ENCODE measurements at regions not wholly inside any gene's neighbourhood (a gene's known extent, or its start where the extent isn't known, plus 50 kb on each side); places are given as distances from the start of the nearest gene placed in this dataset.

DNA sequence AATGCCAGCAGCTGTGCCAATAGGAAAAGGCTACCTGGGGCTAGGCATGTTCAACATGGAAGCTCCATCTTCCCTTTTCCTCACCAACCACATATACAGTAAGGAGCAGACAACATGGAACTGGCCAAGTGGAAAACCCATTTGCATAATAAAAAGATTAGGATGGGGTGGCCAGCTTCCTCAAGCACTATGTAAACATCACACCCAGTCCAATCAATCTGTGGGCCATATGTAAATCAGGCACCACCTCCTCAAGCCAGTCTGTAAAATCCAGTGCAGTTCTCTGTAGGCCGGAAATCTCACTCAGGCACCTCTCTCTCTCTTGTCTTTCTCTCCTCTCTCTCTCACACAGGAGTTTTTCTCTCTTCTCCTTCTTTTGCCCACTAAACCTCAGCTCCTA is 360.2 kb upstream of the GRIA1 start:
- ATAC-seq (ENCODE audit: poor library complexity) = no peak
- intact Hi-C loops (cut with DNase I) = no loop called here

DNA sequence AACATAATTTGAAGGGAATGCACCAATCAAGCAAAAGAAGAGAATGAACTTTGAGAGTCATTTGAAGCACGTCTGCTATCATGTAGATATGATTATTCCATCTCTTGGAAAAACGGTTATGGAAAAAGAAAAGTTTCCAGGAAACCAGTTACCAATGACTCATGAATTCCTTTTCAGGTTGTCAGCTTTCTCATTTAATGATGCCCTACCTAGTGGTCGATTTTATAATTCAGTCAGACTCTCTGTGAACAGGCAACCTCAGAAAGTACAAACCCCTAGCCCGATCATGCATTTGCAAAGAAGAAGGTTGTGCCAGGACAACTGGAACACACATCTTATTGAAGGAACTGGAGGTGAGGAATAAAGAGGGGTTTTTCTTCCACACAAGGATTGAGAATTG is 355.1 kb upstream of the GRIA1 start:
- DNase-seq (no peak), ATAC-seq (ENCODE audit: poor library complexity) (no peak)
- intact Hi-C loops (cut with DNase I) = no loop called here

More for the DNA sequence above, 360.2 kb upstream of the GRIA1 start:
- no peak for DNase-seq

DNA sequence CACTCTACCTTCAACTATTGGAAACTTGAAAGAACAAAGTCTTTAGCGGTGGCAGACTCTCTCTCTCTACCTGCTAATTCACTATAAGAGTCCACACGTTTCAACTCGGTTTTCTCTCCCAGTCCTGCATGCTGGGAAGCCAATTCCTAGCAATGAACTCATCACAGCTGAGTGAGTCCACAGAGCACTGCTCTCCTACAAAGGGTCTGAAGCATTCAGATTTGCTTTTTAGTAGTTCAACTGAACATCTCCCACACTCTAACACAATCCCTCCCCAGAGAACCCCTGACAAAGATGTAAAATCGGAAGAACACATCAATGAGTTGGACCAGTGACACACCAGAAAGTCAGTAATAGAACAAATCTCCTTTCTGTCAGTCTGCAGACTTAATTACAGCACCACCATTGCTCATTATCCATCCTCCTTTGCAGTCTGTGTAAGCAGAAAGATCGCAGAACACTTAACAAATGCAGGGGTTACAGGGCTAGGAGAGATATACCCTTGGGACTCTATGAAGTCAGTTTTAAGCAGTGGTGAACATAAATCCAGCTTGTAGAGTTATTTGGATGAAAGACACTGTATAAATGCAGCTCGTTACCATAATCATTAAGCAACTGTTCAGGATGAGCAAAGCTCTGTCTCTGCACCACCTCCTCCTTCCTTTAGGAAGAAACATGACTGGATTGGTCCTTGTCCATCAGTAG is 353.4 kb upstream of the GRIA1 start:
- DNase-seq = no peak
- intact Hi-C loops (cut with DNase I) = no loop called here
- no peak for ATAC-seq (ENCODE audit: poor library complexity)

DNA sequence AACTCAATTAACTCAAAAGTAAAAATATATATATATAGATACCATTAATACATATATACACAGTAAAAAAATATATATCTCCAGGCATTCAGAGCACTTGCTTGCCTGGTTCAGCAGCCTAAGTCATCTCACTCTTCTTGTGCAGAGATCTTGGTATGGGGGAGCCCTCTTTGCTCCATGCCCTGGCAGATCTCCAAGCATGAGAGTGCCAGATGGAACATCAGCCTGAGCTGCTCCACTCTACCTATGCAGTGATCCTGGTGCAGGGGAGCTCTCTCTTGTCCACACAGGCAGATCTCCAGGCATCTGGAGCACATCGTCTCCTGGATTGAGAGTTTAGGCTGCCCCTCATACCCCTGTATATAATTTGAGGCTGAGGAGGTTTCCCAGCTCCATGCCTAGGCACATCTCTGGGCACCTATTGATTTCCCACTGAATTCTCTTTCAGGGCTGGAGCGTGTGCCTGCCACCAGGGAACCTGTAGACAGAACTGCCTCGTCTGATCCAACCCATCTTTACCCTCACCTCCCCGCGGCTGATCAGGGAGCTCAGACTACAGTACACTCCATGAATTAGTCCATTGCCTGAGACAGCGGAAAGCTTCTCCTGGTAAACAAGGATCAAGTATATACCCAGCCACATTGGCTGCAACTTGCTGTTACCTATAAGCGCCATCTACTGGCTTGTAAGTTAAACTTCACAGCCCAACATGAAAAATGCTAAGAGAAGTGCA is 342.4 kb upstream of the GRIA1 start:
- DNase-seq = no peak

DNA sequence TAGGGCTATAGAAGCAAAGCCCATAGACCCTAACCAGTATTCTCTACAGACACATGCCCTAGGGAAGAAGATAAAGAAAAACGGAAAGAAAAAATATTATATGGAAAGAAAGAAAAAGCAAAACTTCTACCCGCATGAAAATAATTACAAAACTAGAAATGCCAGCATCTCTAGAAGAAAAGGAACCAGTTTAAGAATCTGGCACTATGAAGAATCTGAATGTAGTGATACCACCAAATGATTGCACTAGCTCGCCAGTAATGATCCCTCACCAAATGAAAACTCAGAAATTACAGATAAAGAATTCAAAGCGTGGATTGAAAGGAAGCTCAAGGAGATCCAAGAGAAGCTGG is 341.9 kb upstream of the GRIA1 start:
- intact Hi-C loops (cut with DNase I) = loop anchor here (5.0 kb wide), 1 partner anchor 586 kb away; no protein-coding TSS in a partner anchor
- ATAC-seq (ENCODE audit: poor library complexity) (no peak), DNase-seq (no peak)

More for the DNA sequence above, 342.4 kb upstream of the GRIA1 start:
- peak; percentile 68 for ATAC-seq (ENCODE audit: poor library complexity)
- intact Hi-C loops (cut with DNase I) = loop anchor here (5.0 kb wide), 1 partner anchor 586 kb away; no protein-coding TSS in a partner anchor

DNA sequence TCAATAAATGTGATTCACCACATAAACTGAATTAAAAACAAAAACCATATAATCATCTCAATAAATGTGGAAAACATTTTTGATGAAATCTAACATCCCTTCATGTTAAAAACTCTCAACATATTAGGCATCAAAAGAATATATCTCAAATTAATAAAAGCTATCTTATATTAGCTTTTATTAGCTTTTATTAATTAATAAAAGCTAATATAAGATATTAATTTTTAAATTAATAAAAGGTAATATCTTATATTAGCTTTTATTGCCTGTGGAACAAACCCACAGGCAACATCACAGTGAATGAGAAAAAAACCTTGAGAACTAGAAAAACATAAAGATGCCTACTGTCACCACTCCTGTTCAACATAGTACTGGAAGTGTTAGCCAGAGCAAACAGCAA is 338.9 kb upstream of the GRIA1 start:
- intact Hi-C loops (cut with DNase I) = no loop called here
- ATAC-seq (ENCODE audit: poor library complexity) (no peak), DNase-seq (no peak)

DNA sequence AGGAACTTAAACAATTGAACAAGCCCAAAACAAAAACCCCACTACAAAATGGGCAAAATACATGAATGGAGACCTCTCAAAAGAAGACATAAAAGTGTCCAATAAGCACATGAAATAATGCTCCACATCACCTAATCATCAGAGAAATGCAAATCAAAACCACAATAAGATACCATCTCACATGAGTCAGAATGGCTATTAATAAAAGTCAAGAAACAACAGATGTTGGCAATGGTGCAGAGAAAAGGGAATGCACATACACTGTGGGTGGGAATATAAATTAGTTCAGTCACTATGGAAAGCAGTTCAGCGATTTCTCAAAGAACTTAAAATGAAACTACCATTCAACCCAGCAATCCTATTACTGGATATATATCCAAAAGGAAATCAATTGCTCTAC is 337.4 kb upstream of the GRIA1 start:
- ATAC-seq (ENCODE audit: poor library complexity) = no peak
- intact Hi-C loops (cut with DNase I) = no loop called here
- DNase-seq = no peak

DNA sequence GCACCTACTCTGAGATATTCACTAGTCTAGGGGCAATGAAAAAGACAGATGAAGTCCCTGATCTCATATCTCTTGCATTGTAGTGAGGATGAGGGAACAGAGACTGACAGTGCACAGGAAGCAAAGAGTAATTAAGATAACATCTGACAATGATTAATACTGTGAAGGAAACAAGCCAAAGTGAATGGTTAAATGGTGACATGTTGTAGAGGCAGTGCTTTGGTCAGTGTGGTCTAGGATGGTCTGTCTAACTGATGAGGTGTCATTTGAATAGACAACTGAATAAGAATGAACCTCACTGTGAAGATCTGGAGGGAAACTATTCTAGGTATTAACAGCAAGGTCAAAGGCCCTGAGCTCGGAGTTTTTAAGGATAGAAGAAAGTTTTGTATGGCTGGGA is 333.3 kb upstream of the GRIA1 start:
- intact Hi-C loops (cut with DNase I) = no loop called here
- ATAC-seq (ENCODE audit: poor library complexity) (no peak), DNase-seq (no peak)

DNA sequence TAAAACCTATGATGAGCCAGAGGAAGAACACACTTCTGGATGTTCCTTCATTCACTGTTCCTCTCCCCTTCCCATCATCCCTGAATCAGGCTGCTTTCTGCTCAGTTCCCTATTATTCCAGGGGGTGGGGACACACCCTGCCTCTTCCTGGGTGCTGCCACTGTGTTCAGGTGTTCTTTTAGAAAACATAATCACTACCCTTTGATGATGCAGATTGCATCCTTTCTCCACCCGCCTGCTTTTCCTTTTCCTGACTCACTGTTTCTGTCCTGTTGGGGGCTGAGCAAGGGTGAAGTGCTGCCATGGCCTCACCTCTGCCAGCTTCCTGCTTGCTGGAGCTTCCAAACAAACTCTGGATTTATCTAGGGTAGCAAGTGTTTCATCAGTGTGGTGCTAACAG is 331.9 kb upstream of the GRIA1 start:
- intact Hi-C loops (cut with DNase I) = no loop called here
- DNase-seq (no peak), ATAC-seq (ENCODE audit: poor library complexity) (no peak)

DNA sequence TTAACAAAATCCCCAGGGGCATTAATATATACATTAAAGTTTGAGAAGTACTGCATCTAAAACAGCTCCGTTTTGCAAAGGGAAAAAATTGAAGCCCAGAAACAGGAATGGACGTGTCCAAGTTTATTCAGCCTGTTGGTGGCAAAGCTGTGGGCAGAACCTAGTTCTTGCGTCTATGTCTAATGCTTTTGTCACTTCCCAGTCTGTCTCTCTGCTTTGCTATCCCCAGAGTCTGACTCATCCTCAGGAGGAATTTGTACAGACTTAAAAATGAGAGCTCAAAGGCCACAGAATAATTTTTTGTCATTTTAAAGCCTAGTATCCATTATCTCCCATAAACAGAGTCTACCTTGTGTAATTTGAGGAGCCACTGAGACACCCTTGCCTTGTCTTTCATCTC is 330.9 kb upstream of the GRIA1 start:
- intact Hi-C loops (cut with DNase I) = no loop called here
- DNase-seq (no peak), ATAC-seq (ENCODE audit: poor library complexity) (no peak)

DNA sequence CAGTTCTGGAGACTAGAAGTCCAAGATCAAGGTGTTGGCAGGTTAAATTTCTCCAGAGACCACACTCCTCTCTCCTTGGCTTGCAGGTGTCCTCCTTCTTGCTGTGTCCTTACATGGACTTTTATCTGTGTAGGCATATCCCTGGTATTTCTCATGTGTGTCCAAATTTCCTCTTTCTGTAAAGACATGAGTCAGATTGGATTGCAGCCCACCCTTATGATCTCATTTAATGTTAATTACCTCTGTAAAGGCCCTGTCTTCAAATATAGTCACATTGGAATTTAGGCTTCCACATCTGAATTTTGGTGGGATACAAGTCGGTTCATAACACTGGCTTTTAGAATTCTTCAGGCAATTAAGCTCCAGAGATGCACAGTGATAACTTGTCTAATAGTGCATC is 322.2 kb upstream of the GRIA1 start:
- no peak for ATAC-seq (ENCODE audit: poor library complexity)
- intact Hi-C loops (cut with DNase I) = no loop called here
- DNase-seq = no peak

DNA sequence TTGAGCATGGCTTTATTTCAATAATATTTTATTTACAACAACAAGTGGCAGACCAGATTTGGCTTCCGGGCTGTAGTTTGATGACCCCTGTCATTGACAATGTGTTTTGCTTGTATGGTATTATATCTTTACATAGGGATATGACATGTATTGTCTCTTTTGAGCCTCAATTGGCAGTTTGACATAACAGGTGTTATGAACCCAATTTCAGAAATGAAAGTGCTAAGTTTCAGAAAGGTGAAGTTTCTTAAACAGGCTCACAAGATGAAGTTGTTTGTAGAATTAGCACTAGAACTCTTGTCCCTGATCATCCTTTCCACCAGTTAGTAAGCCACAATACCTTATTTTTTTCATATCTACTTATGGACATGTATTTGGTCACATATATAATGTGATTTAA is 303.0 kb upstream of the GRIA1 start:
- intact Hi-C loops (cut with DNase I) = no loop called here
- ATAC-seq (ENCODE audit: poor library complexity) (no peak), DNase-seq (no peak)

DNA sequence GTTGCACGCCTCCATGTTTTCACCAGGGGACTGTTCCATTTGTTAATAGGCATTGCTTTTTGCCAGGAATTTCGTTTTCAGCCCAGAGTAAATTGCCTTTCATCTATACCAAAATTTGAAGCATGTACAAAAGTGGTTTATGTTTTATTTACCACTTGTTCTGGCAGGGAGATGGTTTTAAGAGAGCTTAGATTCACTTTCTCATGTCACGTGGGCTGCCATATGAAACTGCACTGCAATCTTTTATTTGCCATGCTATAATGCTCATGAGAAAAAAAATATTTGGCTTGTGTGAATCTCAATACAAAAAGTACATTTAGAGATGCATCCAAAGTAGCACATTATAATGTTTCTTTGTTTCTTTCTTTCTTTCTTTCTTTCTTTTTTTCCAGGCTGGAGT is 284.1 kb upstream of the GRIA1 start:
- DNase-seq = no peak
- intact Hi-C loops (cut with DNase I) = no loop called here
- ATAC-seq (ENCODE audit: poor library complexity) = no peak

DNA sequence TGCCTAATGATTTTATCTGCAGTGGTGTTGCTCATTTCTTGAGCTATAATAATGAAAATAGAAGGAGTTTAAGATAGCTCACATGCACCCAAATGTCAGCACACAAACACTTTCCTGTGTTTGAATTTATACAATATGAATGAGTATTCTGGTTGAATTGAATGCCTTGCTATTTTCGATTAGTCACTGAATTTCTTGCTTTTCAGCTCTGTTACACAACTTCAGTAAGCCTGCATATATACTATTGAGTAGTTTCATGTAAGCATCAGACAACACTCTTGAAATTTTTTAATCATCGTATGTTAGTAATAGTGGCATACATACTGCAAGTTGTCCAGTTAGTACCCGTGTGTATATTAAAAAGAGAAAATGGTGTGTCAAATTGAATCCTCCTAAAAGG is 281.5 kb upstream of the GRIA1 start:
- DNase-seq (no peak), ATAC-seq (ENCODE audit: poor library complexity) (no peak)

DNA sequence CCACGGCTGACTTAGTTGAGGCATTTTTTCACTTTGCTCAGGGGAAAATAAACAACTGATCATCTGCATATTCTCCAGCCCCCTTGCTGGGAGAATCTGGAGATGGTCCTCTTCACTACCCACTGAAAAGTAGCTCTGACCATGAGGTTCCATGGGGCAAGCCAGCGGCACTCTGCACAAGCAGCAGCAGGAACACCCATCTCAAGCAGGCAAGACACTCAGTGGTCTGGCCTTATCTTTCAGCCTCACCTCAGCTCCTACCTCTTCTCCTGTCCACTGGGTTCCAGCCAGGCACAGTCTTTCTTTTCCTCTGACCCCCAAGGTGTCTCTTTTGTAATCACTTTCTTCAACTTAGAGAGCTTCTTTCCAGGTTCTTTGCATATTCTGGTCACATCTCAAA is 280.8 kb upstream of the GRIA1 start:
- intact Hi-C loops (cut with DNase I) = no loop called here
- DNase-seq (no peak), ATAC-seq (ENCODE audit: poor library complexity) (no peak)

More for the DNA sequence above, 281.5 kb upstream of the GRIA1 start:
- intact Hi-C loops (cut with DNase I) = no loop called here

DNA sequence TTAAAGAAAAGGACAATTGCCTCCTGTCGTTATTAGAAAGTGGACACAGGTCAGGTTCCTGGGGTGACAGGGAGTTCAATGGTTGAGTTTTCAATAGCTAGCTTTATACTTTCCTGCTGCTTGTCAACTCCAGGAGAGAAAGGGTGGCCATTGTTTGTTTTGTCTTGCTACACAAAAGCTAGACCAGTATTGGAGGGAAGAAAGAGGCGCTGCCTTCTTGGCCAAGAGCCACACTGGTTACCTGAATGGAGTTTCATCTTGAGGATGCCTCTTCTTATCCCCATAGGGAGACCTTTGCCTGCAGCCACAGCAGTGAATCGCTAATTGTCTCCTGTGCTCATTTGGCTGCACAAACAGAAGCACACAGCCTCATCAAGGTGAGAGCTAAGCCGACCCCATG is 279.4 kb upstream of the GRIA1 start:
- DNase-seq (no peak), ATAC-seq (ENCODE audit: poor library complexity) (no peak)
- intact Hi-C loops (cut with DNase I) = no loop called here

DNA sequence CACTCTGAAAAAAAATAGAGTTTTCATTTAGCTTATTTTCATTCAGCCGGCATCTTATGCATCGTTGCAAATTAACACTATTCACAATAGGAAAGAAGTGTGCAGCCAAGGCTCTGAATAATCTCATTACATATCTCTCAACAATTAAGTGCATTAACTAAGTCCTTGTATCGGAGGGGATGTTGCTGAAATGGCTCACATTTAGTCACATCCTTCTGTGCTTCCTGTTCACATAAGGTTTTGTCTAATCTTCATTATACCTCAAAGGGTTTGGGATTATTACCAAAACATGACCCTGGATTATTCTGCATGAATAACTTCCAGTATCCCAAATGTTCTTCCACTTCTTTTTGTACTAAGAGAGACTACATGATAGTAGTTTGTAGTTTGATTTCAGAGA is 278.0 kb upstream of the GRIA1 start:
- ATAC-seq (ENCODE audit: poor library complexity) (no peak), DNase-seq (no peak)
- intact Hi-C loops (cut with DNase I) = no loop called here

DNA sequence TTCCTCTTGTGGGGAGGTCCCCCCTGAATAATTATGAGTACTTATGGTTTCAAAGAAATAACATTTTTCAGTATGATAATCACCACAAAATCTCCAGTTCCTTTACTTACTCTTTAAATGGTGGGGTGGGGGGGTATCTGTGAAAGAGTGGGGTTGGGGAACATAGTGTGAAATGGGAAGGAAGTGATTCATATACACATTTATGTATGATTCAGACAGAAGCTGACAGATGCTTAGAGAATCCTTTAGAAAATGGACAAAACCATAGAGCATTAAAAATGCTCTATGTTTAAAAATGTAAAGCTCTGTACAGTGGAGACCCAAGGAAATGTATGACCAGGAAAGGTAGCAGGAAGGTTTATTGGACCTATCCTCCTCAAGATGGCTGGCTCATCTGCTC is 267.5 kb upstream of the GRIA1 start:
- intact Hi-C loops (cut with DNase I) = no loop called here
- DNase-seq (no peak), ATAC-seq (ENCODE audit: poor library complexity) (no peak)

DNA sequence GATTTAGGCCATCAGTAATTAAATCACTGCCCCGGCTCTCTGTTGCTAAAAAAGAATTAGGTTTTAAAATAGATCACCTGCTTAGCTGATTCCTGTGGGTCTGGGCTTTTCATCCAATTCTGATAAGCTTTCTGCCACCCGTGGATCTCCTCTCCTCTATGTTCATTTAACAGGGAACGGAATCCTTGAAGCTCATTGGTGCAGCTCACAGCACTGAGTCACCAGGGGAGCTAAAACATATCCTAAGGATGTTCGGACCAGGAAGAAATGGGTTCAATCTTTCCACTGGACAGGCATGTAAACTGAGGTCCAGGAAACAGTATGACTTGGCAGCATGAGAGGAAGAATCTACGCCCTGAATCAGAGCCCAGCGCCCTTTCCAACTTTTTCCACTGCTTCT is 267.1 kb upstream of the GRIA1 start:
- ATAC-seq (ENCODE audit: poor library complexity) = no peak
- intact Hi-C loops (cut with DNase I) = no loop called here
- no peak for DNase-seq

DNA sequence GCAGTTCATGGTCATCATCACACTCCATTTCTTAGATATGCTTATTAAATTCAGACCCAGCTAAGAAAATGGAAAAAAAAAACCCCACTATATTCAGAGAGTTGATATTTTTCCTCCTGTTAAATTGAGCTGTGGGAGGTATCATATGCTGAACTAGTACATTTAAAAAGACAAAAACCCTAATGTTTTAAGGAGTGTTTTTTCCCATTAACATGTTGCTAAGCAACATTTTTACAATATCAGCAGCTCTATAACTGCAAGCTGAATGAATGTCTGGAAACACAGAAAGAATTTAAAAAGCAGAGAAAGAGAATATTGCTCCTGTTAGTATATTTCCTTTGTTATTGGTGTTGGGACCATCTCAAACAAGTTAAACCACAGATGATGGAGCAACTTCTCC is 265.8 kb upstream of the GRIA1 start:
- intact Hi-C loops (cut with DNase I) = no loop called here
- ATAC-seq (ENCODE audit: poor library complexity) (no peak), DNase-seq (no peak)

DNA sequence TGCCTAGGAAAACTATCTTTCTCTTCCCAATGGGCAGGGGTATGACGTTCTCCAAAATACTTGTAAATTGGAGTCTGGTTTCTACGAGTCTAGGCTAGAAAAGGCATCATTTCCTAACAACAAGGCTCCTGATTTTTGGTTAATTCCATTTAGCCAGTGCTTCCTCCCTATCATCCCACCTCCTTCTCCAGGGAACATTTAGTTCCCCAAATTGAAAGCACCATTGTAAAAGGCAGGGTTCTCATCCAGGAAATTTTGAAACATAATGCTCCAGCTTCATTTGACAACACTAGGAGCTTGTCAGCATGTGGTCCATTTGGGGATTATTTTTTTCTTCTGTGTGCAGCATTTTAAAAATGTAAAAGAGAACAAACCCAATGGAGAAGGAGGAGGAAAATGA is 256.5 kb upstream of the GRIA1 start:
- ATAC-seq (ENCODE audit: poor library complexity) (peak; percentile 55), DNase-seq (no peak)
- intact Hi-C loops (cut with DNase I) = no loop called here
